Neural cell (in vitro differentiated cells): ENCODE measurements at regions not wholly inside any gene's neighbourhood (a gene's known extent, or its start where the extent isn't known, plus 50 kb on each side); places are given as distances from the start of the nearest gene placed in this dataset.

ENCODE experiments used
- CTCF ChIP-seq: fragments of 450-650 bp; IDR thresholded peaks from 2 replicates; pipeline ENCODE4 v1.5.1; 2014; ENCODE audit warnings: antibody characterized with exemption, mild to moderate bottlenecking, moderate library complexity; ENCODE audit not compliant: poor library complexity, severe bottlenecking
- EZH2 ChIP-seq: fragments of 200-600, 300-800 bp; shearing (Covaris generic), sonication (generic); IDR thresholded peaks from 2 replicates; pipeline ENCODE4 v1.6.1; 2014; ENCODE audit warnings: antibody characterized with exemption, low read length, borderline replicate concordance, mild to moderate bottlenecking; ENCODE audit not compliant: insufficient read depth, poor library complexity, severe bottlenecking
- POLR2AphosphoS5 ChIP-seq: IDR thresholded peaks from 2 replicates; pipeline ENCODE4 v1.6.1; 2012

- no peak for TF ChIP-seq EZH2
- TF ChIP-seq CTCF = no peak
- TF ChIP-seq POLR2AphosphoS5 = no peak
These were observed 71.2 kb downstream of the DIO3 start for GRCh38 chr14:101632520-101632919.
